ENCODE measurements at regions not wholly inside any gene's neighbourhood (a gene's known extent, or its start where the extent isn't known, plus 50 kb on each side); places are given as distances from the start of the nearest gene placed in this dataset.

DNA sequence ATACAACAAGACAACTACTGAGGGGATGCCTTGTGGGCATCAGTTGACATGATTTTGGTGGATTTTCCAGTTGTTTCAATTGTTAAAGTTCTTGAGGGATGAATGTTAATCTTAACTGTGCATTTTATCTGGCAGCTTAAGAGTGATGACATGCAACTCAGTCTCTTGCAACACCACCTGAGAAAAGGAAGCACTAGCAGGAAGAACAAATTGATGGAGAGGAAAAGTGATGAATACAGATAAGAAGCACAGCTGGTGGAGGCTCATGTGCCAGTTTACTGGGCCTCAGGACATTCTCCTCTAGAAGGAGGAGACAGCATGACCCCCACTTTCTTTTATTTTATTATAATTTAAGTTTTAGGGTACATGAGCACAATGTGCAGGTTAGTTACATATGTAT lies 341.3 kb upstream of the RBMY1B start:
- ATAC-seq (ENCODE audit: low FRiP score in 2 of 2) (no peak), DNase-seq (no peak)
- no peaks in the 10 kb centered on the region for H3K4me1 ChIP-seq
- no peak overlapping the region for H3K4me3 ChIP-seq
- TF ChIP-seq EP300 (IDR thresholded peaks at IDR 0.05) (no peak), POLR2A (IDR thresholded peaks at IDR 0.05) (no peak), POLR2AphosphoS5 (IDR thresholded peaks at IDR 0.05) (no peak)
- TF ChIP-seq, protein P1, sequence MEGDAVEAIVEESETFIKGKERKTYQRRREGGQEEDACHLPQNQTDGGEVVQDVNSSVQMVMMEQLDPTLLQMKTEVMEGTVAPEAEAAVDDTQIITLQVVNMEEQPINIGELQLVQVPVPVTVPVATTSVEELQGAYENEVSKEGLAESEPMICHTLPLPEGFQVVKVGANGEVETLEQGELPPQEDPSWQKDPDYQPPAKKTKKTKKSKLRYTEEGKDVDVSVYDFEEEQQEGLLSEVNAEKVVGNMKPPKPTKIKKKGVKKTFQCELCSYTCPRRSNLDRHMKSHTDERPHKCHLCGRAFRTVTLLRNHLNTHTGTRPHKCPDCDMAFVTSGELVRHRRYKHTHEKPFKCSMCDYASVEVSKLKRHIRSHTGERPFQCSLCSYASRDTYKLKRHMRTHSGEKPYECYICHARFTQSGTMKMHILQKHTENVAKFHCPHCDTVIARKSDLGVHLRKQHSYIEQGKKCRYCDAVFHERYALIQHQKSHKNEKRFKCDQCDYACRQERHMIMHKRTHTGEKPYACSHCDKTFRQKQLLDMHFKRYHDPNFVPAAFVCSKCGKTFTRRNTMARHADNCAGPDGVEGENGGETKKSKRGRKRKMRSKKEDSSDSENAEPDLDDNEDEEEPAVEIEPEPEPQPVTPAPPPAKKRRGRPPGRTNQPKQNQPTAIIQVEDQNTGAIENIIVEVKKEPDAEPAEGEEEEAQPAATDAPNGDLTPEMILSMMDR (IDR thresholded peaks at IDR 0.05), result no peak
- no peaks in the 10 kb centered on the region for H3K36me3 ChIP-seq
- no peak overlapping the region for H3K27ac ChIP-seq
- no peaks in the 10 kb centered on the region for H3K9me3 ChIP-seq
- no peaks in the 10 kb centered on the region for H3K27me3 ChIP-seq

DNA sequence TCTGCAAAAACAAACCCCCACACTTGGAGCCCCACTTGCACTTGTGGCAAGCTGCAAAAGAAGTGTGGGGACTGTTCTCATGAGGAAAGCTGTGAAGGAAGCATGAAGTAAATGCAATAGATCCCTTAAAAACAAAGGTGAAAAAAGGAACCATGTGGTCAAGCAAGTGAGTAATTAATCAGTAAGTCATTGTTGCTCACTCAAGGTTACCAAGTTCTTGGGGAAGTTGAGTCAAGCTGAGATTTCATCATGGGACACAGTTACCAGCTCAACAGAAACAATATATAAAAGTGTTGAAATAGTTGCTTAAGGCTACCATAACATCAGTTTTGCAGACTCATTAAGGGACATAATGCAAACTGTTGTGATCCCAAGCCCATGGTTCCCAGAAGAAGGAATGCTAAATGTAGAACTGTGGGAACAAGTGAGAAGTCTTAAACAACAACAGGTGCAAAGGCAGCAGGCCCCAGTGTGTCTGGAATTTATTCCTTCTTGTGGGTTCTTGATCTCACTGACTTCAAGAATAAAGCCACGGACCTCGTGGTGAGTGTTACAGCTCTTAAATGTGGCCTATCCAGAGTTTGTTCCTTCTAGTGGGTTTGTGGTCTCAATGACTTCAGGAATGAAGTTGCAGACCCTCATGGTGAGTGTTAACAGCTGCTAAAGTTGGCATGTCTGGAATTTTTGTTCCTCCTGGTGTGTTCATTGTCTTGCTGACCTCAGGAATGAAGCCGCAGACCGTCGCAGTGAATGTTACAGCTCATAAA lies 336.3 kb upstream of the RBMY1B start:
- H3K27ac ChIP-seq, result peak overlapping the region in 1 of 4 donors; percentile 27
- H3K4me1 ChIP-seq, result no peaks in the 10 kb centered on the region
- H3K36me3 ChIP-seq, result no peaks in the 10 kb centered on the region
- no peaks in the 10 kb centered on the region for H3K9me3 ChIP-seq
- ATAC-seq (ENCODE audit: low FRiP score in 2 of 2), result no peak
- no peak overlapping the region for H3K4me3 ChIP-seq
- TF ChIP-seq, protein P1 (IDR thresholded peaks at IDR 0.05), result no peak
- DNase-seq, result no peak
- WGBS, 2 donors, result no CpG with 5 or more reads among the region's 5 CpGs
- H3K27me3 ChIP-seq, result no peaks in the 10 kb centered on the region

DNA sequence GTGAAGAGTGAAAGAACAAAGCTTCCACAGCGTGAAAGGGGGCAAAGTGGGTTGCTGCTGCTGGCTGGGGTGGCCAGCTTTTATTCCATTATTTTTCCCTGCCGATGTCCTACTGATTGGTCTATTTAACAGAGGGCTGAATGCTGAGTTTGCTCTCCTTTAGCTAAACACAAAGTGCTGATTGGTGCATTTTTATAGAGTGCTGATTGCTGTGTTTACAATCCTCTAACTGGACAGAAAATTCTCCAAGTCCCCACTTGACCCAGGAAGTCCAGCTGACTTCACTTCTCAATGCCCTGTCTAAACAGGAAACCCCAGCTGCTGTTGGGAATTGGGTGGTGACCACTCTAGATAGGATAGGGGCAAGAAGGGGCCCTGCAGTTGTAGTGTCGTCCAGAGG lies 335.6 kb upstream of the RBMY1B start:
- Histone ChIP-seq H3K27me3 (no peaks in the 10 kb centered on the region), H3K4me3 (no peak overlapping the region), H3K9me3 (no peaks in the 10 kb centered on the region), H3K36me3 (no peaks in the 10 kb centered on the region), H3K27ac (peak overlapping the region in 1 of 4 donors; percentile 27), H3K4me1 (no peaks in the 10 kb centered on the region)
- TF ChIP-seq, protein P1 (IDR thresholded peaks at IDR 0.05), result no peak
- no peak for TF ChIP-seq POLR2A (IDR thresholded peaks at IDR 0.05)
- TF ChIP-seq POLR2AphosphoS5 (IDR thresholded peaks at IDR 0.05), result no peak
- no peak for TF ChIP-seq EP300 (IDR thresholded peaks at IDR 0.05)
- no peak for ATAC-seq (ENCODE audit: low FRiP score in 2 of 2)
- 52% methylated on average over 3 of the region's 3 CpGs; no CpG with 5 or more reads in 1 of the 2 donors for WGBS, 2 donors
- DNase-seq, result no peak

DNA sequence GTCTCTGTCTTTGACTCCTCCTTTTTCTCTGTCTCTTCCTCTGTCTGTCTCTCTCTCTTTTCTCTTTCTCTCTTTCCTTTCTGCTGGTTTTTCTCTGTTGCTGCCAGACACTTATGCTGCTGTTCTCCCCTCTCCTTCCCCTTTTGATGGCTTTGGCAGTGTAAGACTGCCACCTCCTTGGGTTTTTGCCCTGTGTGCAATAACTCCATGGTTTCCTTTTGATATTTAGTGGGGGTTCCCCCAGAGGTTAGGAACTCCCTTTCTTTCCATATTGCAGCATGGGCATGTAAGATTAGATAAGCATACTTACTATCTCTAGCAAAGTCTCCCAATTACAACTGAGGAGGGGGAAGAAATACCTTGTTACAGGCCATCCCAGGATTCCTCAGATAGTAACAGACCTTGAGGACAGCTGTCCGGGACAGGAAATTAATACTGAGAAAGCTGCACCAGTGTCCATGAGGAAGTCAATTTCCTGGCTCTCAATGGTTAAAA lies 333.8 kb upstream of the RBMY1B start:
- Histone ChIP-seq H3K4me1 (no peaks in the 10 kb centered on the region), H3K27me3 (no peaks in the 10 kb centered on the region), H3K9me3 (no peaks in the 10 kb centered on the region), H3K27ac (no peak overlapping the region), H3K4me3 (no peak overlapping the region), H3K36me3 (no peaks in the 10 kb centered on the region)
- DNase-seq (no peak), ATAC-seq (ENCODE audit: low FRiP score in 2 of 2) (no peak)
- WGBS, 2 donors, result 60% methylated on average over 1 of the region's 1 CpG; no CpG with 5 or more reads in 1 of the 2 donors
- TF ChIP-seq EP300 (IDR thresholded peaks at IDR 0.05), result no peak
- TF ChIP-seq, protein P1 (IDR thresholded peaks at IDR 0.05), result no peak

DNA sequence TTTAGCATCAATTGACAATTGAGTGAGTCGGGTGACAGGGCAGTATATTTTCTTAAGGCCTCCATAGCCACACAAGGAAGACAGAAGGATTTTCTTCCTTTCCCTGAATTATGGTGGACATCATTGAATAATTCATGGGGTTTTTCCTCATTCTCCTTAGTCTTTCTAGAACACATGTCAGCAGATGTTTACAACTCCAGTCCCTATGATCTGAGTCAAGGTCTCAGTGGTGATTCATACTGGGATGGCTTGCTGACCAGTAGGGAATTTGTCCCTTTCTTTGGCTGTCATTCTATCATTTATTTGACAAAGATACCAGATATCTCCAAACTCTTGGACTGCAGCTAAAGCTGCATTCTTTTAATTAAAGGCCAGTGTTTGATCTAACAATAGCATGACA lies 332.9 kb upstream of the RBMY1B start:
- H3K9me3 ChIP-seq, result no peaks in the 10 kb centered on the region
- TF ChIP-seq POLR2AphosphoS5 (IDR thresholded peaks at IDR 0.05) (no peak), EP300 (IDR thresholded peaks at IDR 0.05) (no peak), POLR2A (IDR thresholded peaks at IDR 0.05) (no peak)
- TF ChIP-seq, protein P1 (IDR thresholded peaks at IDR 0.05), result no peak
- no peaks in the 10 kb centered on the region for H3K36me3 ChIP-seq
- WGBS, 2 donors, result 75% methylated on average over 1 of the region's 1 CpG; no CpG with 5 or more reads in 1 of the 2 donors
- ATAC-seq (ENCODE audit: low FRiP score in 2 of 2) (no peak), DNase-seq (no peak)
- no peak overlapping the region for H3K4me3 ChIP-seq
- H3K27ac ChIP-seq, result no peak overlapping the region
- no peaks in the 10 kb centered on the region for H3K27me3 ChIP-seq
- no peaks in the 10 kb centered on the region for H3K4me1 ChIP-seq

Measured in upper lobe of left lung (tissue), 6 donors.